ENCODE measurements at regions not wholly inside any gene's neighbourhood (a gene's known extent, or its start where the extent isn't known, plus 50 kb on each side); places are given as distances from the start of the nearest gene placed in this dataset.

- TF ChIP-seq NANOG (IDR thresholded peaks at IDR 0.05; ENCODE audit: borderline replicate concordance) = no peak
- TF ChIP-seq, protein P1, sequence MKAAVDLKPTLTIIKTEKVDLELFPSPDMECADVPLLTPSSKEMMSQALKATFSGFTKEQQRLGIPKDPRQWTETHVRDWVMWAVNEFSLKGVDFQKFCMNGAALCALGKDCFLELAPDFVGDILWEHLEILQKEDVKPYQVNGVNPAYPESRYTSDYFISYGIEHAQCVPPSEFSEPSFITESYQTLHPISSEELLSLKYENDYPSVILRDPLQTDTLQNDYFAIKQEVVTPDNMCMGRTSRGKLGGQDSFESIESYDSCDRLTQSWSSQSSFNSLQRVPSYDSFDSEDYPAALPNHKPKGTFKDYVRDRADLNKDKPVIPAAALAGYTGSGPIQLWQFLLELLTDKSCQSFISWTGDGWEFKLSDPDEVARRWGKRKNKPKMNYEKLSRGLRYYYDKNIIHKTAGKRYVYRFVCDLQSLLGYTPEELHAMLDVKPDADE (IDR thresholded peaks at IDR 0.05) = no peak
- TF ChIP-seq JUNB (IDR thresholded peaks at IDR 0.05; ENCODE audit: unreplicated experiment) = no peak
- no peak for TF ChIP-seq CREB1 (CRISPR knock-in tag; IDR thresholded peaks at IDR 0.05; ENCODE audit: low read depth)
- no peak for TF ChIP-seq ZNF331 (CRISPR knock-in tag; IDR thresholded peaks at IDR 0.05; ENCODE audit: low read depth)
- TF ChIP-seq ZNF114 (CRISPR knock-in tag; IDR thresholded peaks at IDR 0.05) = no peak
- no peak for TF ChIP-seq POLR2AphosphoS5 (IDR thresholded peaks at IDR 0.05; ENCODE audit: low read depth)
- Mint-ChIP-seq H3K27me3 (ENCODE audit: insufficient read depth, low read depth, poor library complexity) (no peaks in the 10 kb centered on the region), H3K27ac (no peak overlapping the region), H3K36me3 (ENCODE audit: low read depth) (no peaks in the 10 kb centered on the region), H3K4me1 (no peaks in the 10 kb centered on the region), H3K4me3 (no peak overlapping the region), H3K9me3 (no peaks in the 10 kb centered on the region)
- Histone ChIP-seq H3K4me3 (no peak overlapping the region), H3F3A (replicated peaks; ENCODE audit: low read depth) (no peaks in the 10 kb centered on the region), H3K27me3 (ENCODE audit: insufficient read depth) (no peaks in the 10 kb centered on the region), H3K27ac (ENCODE audit: low read depth) (no peak overlapping the region), H3K9me2 (ENCODE audit: insufficient read depth) (no peaks in the 10 kb centered on the region), H2AFZ (no peak overlapping the region; the same call in 1 of the 2 replicates), H3K4me1 (ENCODE audit: insufficient read depth) (no peaks in the 10 kb centered on the region), H3K79me2 (replicated peaks; ENCODE audit: insufficient read depth) (no peaks in the 10 kb centered on the region), H3K4me2 (no peak overlapping the region), H4K20me1 (replicated peaks; ENCODE audit: insufficient read depth) (no peaks in the 10 kb centered on the region), H3K36me3 (ENCODE audit: insufficient read depth) (no peaks in the 10 kb centered on the region)
- ATAC-seq (no peak), DNase-seq (ENCODE audit: low spot score) (no peak)
These were observed 74.1 kb upstream of the TRIO start for GRCh38 chr5:14069021-14069420.

DNA sequence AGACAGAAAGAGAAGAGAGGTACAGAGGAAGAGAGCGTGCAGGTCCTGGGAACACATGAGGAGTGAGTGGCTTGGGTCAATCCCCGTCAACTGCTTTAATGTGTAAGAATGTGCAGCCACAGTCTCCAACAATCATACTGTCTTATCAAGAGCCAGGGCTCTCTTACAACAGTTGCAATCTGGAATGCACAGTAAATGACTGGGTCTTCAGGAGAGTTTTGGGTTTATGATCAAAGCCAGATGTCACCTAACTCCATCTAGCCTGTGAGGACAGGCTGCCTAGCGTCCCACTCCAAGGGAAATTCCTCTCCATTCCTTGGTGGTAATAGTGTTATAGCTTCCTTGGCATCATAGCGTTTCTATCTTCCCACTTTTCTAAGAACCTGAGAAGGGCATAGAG is 75.0 kb upstream of the TRIO start:
- no peak overlapping the region for H3K27ac Mint-ChIP-seq
- TF ChIP-seq EZH2 (IDR thresholded peaks at IDR 0.05; ENCODE audit: low read depth, unreplicated experiment) (no peak), ZNF462 (CRISPR knock-in tag; IDR thresholded peaks at IDR 0.05) (no peak), ZNF331 (CRISPR knock-in tag; IDR thresholded peaks at IDR 0.05; ENCODE audit: low read depth) (no peak), STAT1 (IDR thresholded peaks at IDR 0.05; ENCODE audit: unreplicated experiment) (no peak), JUNB (IDR thresholded peaks at IDR 0.05; ENCODE audit: unreplicated experiment) (no peak), EZH2phosphoT487 (IDR thresholded peaks at IDR 0.05; ENCODE audit: unreplicated experiment) (no peak), NANOG (IDR thresholded peaks at IDR 0.05; ENCODE audit: borderline replicate concordance) (no peak), POLR2AphosphoS5 (IDR thresholded peaks at IDR 0.05; ENCODE audit: low read depth) (no peak)
- TF ChIP-seq, protein P2, sequence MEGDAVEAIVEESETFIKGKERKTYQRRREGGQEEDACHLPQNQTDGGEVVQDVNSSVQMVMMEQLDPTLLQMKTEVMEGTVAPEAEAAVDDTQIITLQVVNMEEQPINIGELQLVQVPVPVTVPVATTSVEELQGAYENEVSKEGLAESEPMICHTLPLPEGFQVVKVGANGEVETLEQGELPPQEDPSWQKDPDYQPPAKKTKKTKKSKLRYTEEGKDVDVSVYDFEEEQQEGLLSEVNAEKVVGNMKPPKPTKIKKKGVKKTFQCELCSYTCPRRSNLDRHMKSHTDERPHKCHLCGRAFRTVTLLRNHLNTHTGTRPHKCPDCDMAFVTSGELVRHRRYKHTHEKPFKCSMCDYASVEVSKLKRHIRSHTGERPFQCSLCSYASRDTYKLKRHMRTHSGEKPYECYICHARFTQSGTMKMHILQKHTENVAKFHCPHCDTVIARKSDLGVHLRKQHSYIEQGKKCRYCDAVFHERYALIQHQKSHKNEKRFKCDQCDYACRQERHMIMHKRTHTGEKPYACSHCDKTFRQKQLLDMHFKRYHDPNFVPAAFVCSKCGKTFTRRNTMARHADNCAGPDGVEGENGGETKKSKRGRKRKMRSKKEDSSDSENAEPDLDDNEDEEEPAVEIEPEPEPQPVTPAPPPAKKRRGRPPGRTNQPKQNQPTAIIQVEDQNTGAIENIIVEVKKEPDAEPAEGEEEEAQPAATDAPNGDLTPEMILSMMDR (conservative IDR thresholded peaks at IDR 0.05; ENCODE audit: low read depth in 2 of 2) = no peak

More for the DNA sequence above, 75.0 kb upstream of the TRIO start:
- H3F3A ChIP-seq (replicated peaks; ENCODE audit: low read depth) = no peaks in the 10 kb centered on the region
- H2AFZ ChIP-seq = no peak overlapping the region
- no peaks in the 10 kb centered on the region for H3K79me2 ChIP-seq (replicated peaks; ENCODE audit: insufficient read depth)
- no peaks in the 10 kb centered on the region for H3K36me3 ChIP-seq (ENCODE audit: insufficient read depth)
- Mint-ChIP-seq H3K9me3 (no peaks in the 10 kb centered on the region), H3K4me1 (no peaks in the 10 kb centered on the region), H3K4me3 (no peak overlapping the region), H3K27me3 (ENCODE audit: insufficient read depth, low read depth, poor library complexity) (no peaks in the 10 kb centered on the region), H3K36me3 (ENCODE audit: low read depth) (no peaks in the 10 kb centered on the region)
- H3K27me3 ChIP-seq (ENCODE audit: insufficient read depth) = no peaks in the 10 kb centered on the region
- DNase-seq (ENCODE audit: low spot score) (no peak), ATAC-seq (no peak)
- no peak overlapping the region for H3K4me2 ChIP-seq
- no peaks in the 10 kb centered on the region for H4K20me1 ChIP-seq (replicated peaks; ENCODE audit: insufficient read depth)
- H3K27ac ChIP-seq (ENCODE audit: low read depth) = no peak overlapping the region
- H3K4me3 ChIP-seq = no peak overlapping the region
- no peaks in the 10 kb centered on the region for H3K9me2 ChIP-seq (ENCODE audit: insufficient read depth)
- H3K4me1 ChIP-seq (ENCODE audit: insufficient read depth) = no peaks in the 10 kb centered on the region
